ENCODE measurements at regions not wholly inside any gene's neighbourhood (a gene's known extent, or its start where the extent isn't known, plus 50 kb on each side); places are given as distances from the start of the nearest gene placed in this dataset.

DNA sequence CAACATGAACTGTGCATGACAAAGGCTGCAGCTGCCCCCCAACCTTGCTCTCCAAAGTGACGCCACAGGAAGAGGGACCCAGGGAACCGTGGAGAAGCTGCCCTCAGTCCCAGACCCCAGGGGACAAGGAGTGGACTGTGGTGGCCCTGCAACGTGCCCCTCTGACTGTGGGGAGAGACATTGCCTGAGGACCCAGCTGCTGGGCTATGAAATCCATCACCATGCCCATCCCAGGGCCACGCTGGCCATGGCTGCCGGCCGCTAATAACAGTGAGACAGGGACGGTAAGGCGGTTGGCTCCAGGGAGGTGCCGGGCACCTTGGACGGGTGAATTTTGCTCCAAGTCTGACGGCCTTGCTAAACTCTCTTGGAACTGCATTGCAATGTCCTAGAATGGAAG, 211.3 kb upstream of the HDAC4 start:
- TF ChIP-seq, protein P1, sequence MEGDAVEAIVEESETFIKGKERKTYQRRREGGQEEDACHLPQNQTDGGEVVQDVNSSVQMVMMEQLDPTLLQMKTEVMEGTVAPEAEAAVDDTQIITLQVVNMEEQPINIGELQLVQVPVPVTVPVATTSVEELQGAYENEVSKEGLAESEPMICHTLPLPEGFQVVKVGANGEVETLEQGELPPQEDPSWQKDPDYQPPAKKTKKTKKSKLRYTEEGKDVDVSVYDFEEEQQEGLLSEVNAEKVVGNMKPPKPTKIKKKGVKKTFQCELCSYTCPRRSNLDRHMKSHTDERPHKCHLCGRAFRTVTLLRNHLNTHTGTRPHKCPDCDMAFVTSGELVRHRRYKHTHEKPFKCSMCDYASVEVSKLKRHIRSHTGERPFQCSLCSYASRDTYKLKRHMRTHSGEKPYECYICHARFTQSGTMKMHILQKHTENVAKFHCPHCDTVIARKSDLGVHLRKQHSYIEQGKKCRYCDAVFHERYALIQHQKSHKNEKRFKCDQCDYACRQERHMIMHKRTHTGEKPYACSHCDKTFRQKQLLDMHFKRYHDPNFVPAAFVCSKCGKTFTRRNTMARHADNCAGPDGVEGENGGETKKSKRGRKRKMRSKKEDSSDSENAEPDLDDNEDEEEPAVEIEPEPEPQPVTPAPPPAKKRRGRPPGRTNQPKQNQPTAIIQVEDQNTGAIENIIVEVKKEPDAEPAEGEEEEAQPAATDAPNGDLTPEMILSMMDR (IDR thresholded peaks at IDR 0.05; ENCODE audit: partially characterized antibody, unreplicated experiment): no peak

DNA sequence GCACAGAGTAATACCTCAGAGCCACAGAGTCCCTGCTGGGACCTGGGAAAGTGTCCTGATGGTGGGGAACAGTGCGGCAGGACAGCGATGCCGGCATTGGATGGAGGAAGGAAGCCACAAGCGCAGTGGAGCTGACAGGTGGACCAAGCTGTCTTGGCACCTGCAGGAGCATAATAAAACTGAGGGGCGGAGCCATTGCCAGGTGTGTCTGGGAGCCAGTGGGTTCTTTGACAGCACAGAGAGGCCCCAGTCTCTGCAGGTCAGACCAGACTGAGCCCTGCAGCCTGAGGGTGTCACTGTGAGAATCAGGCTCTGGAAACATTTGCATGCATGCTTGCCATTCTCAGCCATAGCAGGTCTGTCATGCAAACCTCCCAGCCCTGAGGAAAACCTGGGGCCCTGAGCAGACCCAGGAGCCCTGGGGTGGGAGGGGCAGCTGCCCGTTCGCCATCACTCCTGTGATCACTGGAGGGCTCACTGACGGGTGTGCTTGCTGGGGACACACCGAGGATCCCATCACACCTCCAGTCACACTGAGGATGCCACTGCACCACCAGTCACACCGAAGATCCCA, 210.5 kb upstream of the HDAC4 start:
- H3K36me3 Mint-ChIP-seq (ENCODE audit: unreplicated experiment): no peaks in the 10 kb centered on the region
- no peak for DNase-seq

More for the DNA sequence above, 211.3 kb upstream of the HDAC4 start:
- no peaks in the 10 kb centered on the region for H3K36me3 Mint-ChIP-seq (ENCODE audit: unreplicated experiment)
- H3K27me3 Mint-ChIP-seq (ENCODE audit: unreplicated experiment): peaks cover 2% of the 10 kb centered on the region
- no peak overlapping the region for H3K4me3 Mint-ChIP-seq (ENCODE audit: unreplicated experiment)
- H3K27ac Mint-ChIP-seq (ENCODE audit: unreplicated experiment): no peak overlapping the region
- H3K4me1 Mint-ChIP-seq (ENCODE audit: low read depth, unreplicated experiment): no peaks in the 10 kb centered on the region
- H3K9me3 Mint-ChIP-seq (ENCODE audit: unreplicated experiment): no peaks in the 10 kb centered on the region
- no peak for DNase-seq

DNA sequence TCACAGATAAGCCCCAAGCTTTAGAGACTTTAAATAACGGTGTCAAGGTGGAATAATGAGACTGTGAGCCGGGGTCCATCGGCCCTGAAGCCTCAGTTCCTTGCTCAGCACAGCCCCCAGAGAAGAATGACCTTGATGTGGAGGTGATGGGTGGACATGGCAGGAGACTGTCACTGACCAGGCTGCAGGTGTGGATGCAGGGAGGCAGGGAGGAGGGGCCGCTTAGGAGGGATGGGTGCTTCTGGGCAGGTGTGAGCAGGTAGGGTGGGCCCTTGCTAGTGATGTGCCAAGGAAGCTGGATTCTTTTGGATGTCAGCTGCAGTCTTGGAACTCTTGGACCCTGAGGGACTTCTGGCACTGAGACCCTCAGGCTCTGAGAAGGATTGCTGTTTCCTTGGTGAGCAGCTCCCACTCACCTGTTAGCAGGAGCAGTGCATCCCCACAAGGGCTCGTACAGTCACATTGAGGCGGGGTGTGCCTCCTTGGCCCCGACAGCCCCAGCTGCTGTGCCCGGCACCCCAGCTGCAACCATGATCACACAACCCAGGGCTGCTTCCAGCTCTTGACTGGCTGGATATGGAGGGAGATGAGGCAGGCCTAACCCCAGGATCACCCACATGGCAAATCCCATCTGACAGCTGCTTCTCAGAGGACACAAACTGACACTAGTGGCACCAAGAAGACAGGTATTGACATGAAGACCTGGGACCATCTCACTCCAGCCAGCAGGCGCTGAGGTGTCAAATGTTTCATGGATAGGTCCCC, 209.8 kb upstream of the HDAC4 start:
- TF ChIP-seq, protein P1 (IDR thresholded peaks at IDR 0.05; ENCODE audit: partially characterized antibody, unreplicated experiment): no peak
- Mint-ChIP-seq H3K4me3 (ENCODE audit: unreplicated experiment) (no peak overlapping the region), H3K27me3 (ENCODE audit: unreplicated experiment) (peaks cover 2% of the 10 kb centered on the region), H3K4me1 (ENCODE audit: low read depth, unreplicated experiment) (no peaks in the 10 kb centered on the region), H3K9me3 (ENCODE audit: unreplicated experiment) (no peaks in the 10 kb centered on the region), H3K27ac (ENCODE audit: unreplicated experiment) (no peak overlapping the region), H3K36me3 (ENCODE audit: unreplicated experiment) (no peaks in the 10 kb centered on the region)
- no peak for DNase-seq

More for the DNA sequence above, 210.5 kb upstream of the HDAC4 start:
- Mint-ChIP-seq H3K27ac (ENCODE audit: unreplicated experiment) (no peak overlapping the region), H3K4me3 (ENCODE audit: unreplicated experiment) (no peak overlapping the region), H3K9me3 (ENCODE audit: unreplicated experiment) (no peaks in the 10 kb centered on the region), H3K27me3 (ENCODE audit: unreplicated experiment) (peaks cover 2% of the 10 kb centered on the region), H3K4me1 (ENCODE audit: low read depth, unreplicated experiment) (no peaks in the 10 kb centered on the region)
- TF ChIP-seq, protein P1 (IDR thresholded peaks at IDR 0.05; ENCODE audit: partially characterized antibody, unreplicated experiment): no peak

DNA sequence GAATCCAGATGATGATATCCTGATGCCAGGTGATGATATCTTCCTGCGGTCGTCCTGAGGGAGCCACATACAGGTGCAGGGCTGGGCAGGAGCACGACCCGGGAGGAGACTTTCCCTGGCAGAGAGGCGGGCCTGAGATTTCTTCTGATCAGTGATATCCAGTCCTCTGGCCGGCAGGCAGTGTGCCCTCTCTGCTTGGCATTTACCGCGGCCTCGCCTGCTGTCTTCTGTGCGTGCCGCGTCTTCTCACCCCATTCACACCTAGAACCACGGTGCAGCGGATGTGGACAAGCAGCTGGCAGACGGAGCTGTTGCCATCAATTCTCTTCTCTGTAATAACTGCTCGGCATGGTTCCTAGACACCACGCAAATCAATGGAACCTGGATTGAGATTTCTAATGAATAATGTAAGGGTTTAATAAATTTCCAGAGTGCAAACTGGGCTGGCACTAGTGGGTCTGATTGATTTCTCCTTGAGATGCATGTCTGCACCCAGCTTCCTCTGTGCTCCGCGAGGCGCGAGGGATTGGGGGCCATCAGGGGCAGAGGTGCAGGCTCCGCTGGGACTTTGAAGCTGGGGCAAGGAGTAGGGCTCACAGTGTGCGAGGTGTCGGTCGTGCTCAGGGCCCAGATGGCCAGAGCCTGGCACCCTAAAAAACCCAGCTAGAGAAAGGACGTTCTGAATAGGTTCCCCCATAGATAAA, 208.9 kb upstream of the HDAC4 start:
- Mint-ChIP-seq H3K27ac (ENCODE audit: unreplicated experiment) (no peak overlapping the region), H3K9me3 (ENCODE audit: unreplicated experiment) (no peaks in the 10 kb centered on the region), H3K4me3 (ENCODE audit: unreplicated experiment) (no peak overlapping the region), H3K4me1 (ENCODE audit: low read depth, unreplicated experiment) (no peaks in the 10 kb centered on the region), H3K27me3 (ENCODE audit: unreplicated experiment) (peaks cover 2% of the 10 kb centered on the region), H3K36me3 (ENCODE audit: unreplicated experiment) (no peaks in the 10 kb centered on the region)
- no peak for DNase-seq
- TF ChIP-seq, protein P1 (IDR thresholded peaks at IDR 0.05; ENCODE audit: partially characterized antibody, unreplicated experiment): no peak

DNA sequence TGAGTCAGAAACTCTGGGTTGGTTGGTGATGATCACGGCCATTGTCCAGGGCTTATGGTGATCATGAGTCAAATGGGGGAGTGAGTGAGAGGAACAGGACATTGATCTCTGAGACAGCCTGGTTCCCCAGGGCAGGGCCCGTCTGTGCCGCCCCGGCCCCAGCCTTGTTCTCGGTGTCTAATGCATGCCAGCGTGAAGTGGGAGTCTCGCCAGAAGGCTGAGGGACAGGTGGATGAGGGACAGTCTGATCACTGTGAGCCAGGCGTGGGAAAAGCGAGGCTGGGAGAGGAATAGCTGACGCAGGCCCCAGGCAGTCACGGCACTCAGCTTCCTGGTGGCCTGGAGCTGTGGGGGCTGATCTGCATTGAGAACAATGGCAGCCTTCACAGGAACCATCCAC, 208.3 kb upstream of the HDAC4 start:
- no peak overlapping the region for H3K4me3 Mint-ChIP-seq (ENCODE audit: unreplicated experiment)

More for the DNA sequence above, 208.3 kb upstream of the HDAC4 start:
- H3K4me1 Mint-ChIP-seq (ENCODE audit: low read depth, unreplicated experiment): no peaks in the 10 kb centered on the region
- no peaks in the 10 kb centered on the region for H3K36me3 Mint-ChIP-seq (ENCODE audit: unreplicated experiment)
- DNase-seq: no peak
- TF ChIP-seq, protein P1 (IDR thresholded peaks at IDR 0.05; ENCODE audit: partially characterized antibody, unreplicated experiment): no peak
- no peaks in the 10 kb centered on the region for H3K9me3 Mint-ChIP-seq (ENCODE audit: unreplicated experiment)
- no peak overlapping the region for H3K27ac Mint-ChIP-seq (ENCODE audit: unreplicated experiment)
- peaks cover 2% of the 10 kb centered on the region for H3K27me3 Mint-ChIP-seq (ENCODE audit: unreplicated experiment)
